ENCODE measurements at regions not wholly inside any gene's neighbourhood (a gene's known extent, or its start where the extent isn't known, plus 50 kb on each side); places are given as distances from the start of the nearest gene placed in this dataset.
"Not testable (repeated sequence)": the region's sequence is repeated elsewhere in the genome, so short reads cannot be mapped to it uniquely, and the experiment has no call there.

- DNase-seq = no peak
Observed at GRCh38 chr7:81420526-81421226, 349.2 kb downstream of the HGF start.

GRCh38 chr7:81419731-81420130 is 350.1 kb downstream of the HGF start:
- DNase-seq = no peak

GRCh38 chr7:81416659-81417058 is 353.2 kb downstream of the HGF start:
- DNase-seq = no peak

GRCh38 chr7:81415181-81415580 is 354.7 kb downstream of the HGF start:
- no peak for DNase-seq

- no peak for DNase-seq
Observed at GRCh38 chr7:81414411-81414810, 355.4 kb downstream of the HGF start.

- no peak for DNase-seq
Observed at GRCh38 chr7:81410471-81411117, 359.3 kb downstream of the HGF start.

GRCh38 chr7:81408728-81409127 is 361.1 kb downstream of the HGF start:
- no peak for DNase-seq

GRCh38 chr7:81407094-81407493 is 362.8 kb downstream of the HGF start:
- no peak for DNase-seq

- DNase-seq = no peak
Observed at GRCh38 chr7:81404669-81405068, 365.2 kb downstream of the HGF start.

GRCh38 chr7:81402227-81402626 is 367.6 kb downstream of the HGF start:
- no peak for DNase-seq

GRCh38 chr7:81399471-81399870 is 370.4 kb downstream of the HGF start:
- DNase-seq = no peak

- no peak for DNase-seq
Observed at GRCh38 chr7:81394029-81394428, 375.8 kb downstream of the HGF start.

- DNase-seq = no peak
Observed at GRCh38 chr7:81393018-81393417, 376.8 kb downstream of the HGF start.

GRCh38 chr7:81385370-81385769 is 384.5 kb downstream of the HGF start:
- no peak for DNase-seq

- DNase-seq = no peak
Observed at GRCh38 chr7:81383846-81384245, 386.0 kb downstream of the HGF start.

GRCh38 chr7:81374641-81375040 is 395.2 kb downstream of the HGF start:
- DNase-seq = not testable (repeated sequence)

- DNase-seq = no peak
Observed at GRCh38 chr7:81370822-81371221, 399.0 kb downstream of the HGF start.

- DNase-seq = no peak
Observed at GRCh38 chr7:81367326-81367931, 402.4 kb downstream of the HGF start.

GRCh38 chr7:81366546-81366945 is 403.3 kb downstream of the HGF start:
- no peak for DNase-seq

GRCh38 chr7:81361769-81362312 is 408.0 kb downstream of the HGF start:
- no peak for DNase-seq

GRCh38 chr7:81355911-81356310 is 413.9 kb downstream of the HGF start:
- DNase-seq = no peak

- no peak for DNase-seq
Observed at GRCh38 chr7:81349044-81349443, 420.8 kb downstream of the HGF start.

- no peak for DNase-seq
Observed at GRCh38 chr7:81339946-81340345, 421.1 kb upstream of the SEMA3C start.

GRCh38 chr7:81333536-81333935 is 414.7 kb upstream of the SEMA3C start:
- no peak for DNase-seq

Measured in stimulated activated CD8-positive, alpha-beta memory T cell treated with anti-CD3 and anti-CD28 coated beads, Interleukin-4, amount 100 ng/mL, for 48 hours (primary cell).